NCI-H345 (cell line): ENCODE measurements at regions not wholly inside any gene's neighbourhood (a gene's known extent, or its start where the extent isn't known, plus 50 kb on each side); places are given as distances from the start of the nearest gene placed in this dataset.

Source experiments
- DNase-seq: peaks from one replicate; lab custom pipeline; 2025; lab: John Stamatoyannopoulos, UW

- no peak for DNase-seq
Measured at GRCh38 chr10:123604506-123604905, 61.6 kb upstream of the GPR26 start.

DNA sequence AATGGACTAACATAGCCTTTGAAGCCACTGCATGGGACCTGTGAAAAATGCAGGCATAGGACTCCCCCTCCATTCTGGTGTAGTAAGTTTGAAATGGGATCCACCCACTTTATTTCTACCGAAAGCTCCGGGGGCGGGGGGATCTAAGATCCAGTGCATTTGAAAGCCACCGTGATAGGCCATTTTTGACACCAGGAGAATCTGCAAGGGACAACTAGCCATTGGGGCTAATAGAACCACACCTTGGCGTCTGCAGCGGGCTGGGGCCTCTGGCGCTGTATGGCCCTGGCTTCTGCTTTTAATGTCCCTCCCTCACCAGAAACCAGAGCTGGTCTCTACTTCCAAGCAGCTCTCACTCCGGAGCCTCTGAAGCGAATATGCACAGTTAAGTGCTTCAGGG, 60.1 kb upstream of the GPR26 start:
- DNase-seq = no peak

DNA sequence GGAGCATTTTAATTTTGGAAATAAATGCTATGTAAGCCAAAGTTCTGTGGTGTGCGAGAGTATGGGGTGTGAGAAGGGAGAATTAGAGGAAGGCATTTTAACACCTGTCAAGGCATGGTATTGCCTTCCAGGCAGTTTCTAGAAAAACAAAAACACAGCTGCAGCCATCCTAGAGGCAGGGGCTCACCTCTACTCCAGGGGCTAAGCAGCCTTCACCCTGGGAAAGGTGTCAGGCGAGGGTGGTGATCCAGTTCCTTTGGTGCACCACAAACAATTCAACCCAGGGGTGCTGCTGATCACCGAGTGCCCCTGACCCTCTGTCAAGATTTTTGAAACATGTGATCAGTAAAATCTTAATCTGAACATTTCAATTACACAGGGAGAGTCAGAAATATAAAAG, 59.2 kb upstream of the GPR26 start:
- no peak for DNase-seq

DNA sequence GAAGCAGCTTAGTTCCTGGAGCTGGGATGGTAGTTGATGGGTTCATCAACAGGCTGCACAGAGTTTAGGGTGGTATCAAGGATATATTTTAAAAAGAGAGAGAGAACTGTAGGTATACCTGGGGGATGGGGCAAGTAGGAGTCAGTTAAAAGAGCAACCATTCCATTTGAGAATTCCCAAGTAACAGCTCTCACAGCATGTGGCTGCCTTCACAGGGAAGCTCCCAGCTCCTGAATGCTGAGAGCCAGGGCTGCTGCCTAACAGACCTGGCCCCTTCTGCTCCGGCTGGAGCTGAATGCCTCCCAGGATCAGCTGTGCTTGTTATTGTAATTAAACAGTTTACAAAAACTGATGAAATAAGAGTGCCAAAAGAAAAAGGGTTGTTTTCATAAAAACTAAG, 58.8 kb upstream of the GPR26 start:
- no peak for DNase-seq

- DNase-seq = no peak
Measured at GRCh38 chr10:123608047-123608446, 58.1 kb upstream of the GPR26 start.

DNA sequence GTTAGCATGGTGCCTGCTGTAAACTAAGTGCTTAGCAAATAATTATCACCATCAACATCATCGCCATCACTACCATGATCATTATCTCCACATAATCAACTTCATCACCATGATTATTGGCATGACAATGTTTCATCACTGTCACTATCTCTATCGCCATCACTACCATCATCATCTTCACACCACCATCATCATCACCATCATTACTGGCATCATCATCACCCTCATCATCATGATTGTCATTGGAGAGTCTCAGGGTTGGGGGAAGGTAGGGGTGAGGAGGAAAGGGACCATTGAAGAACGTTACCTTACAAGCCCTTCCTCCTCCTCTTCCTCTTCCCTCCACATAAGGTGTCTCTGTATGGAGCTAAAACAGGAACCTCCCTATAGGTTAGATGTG, 54.9 kb upstream of the GPR26 start:
- no peak for DNase-seq

DNA sequence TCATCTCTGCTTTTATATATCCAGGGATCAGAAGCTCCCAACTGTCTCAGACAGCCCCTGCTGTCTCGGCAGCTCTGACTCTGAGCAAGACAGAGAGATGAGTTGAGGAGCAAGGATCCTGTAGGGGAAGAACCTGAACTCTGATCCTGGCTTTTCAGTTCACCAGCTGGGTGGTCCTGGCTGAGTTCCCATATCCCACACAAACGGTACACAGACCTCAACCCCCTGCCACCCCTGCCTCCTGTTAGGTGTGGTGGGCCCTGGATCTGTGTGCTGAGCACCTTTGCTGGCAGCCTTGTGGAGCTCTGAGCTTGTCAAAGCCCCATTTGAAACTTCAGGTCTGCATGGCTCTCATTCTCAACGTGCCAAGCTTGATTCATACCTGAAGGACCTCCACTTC, 54.3 kb upstream of the GPR26 start:
- DNase-seq = no peak

- no peak for DNase-seq
Measured at GRCh38 chr10:123613346-123613850, 52.8 kb upstream of the GPR26 start.

GRCh38 chr10:123614888-123615287, 51.3 kb upstream of the GPR26 start:
- DNase-seq = no peak
